DMS 273 treated with DMSO at 0.1 percent for 48 hours (cell line): ENCODE measurements at regions not wholly inside any gene's neighbourhood (a gene's known extent, or its start where the extent isn't known, plus 50 kb on each side); places are given as distances from the start of the nearest gene placed in this dataset.

Experiments used
- DNase-seq: peaks from one replicate; lab custom pipeline; 2025; lab: John Stamatoyannopoulos, UW

GRCh38 chr16:79757968-79758367 is 157.4 kb upstream of the MAF start:
- no peak for DNase-seq

- no peak for DNase-seq
Observed at GRCh38 chr16:79757163-79757562, 156.6 kb upstream of the MAF start.

- no peak for DNase-seq
Observed at GRCh38 chr16:79756571-79756970, 156.0 kb upstream of the MAF start.

GRCh38 chr16:79754501-79754900 is 154.0 kb upstream of the MAF start:
- DNase-seq = no peak

GRCh38 chr16:79754081-79754480 is 153.5 kb upstream of the MAF start:
- DNase-seq = no peak

- no peak for DNase-seq
Observed at GRCh38 chr16:79753286-79753685, 152.7 kb upstream of the MAF start.

- no peak for DNase-seq
Observed at GRCh38 chr16:79752396-79752795, 151.9 kb upstream of the MAF start.

GRCh38 chr16:79751471-79752184 is 151.1 kb upstream of the MAF start:
- DNase-seq = no peak

- no peak for DNase-seq
Observed at GRCh38 chr16:79750311-79750710, 149.8 kb upstream of the MAF start.

GRCh38 chr16:79748629-79749028 is 148.1 kb upstream of the MAF start:
- DNase-seq = no peak

GRCh38 chr16:79747688-79748087 is 147.2 kb upstream of the MAF start:
- DNase-seq = no peak

- no peak for DNase-seq
Observed at GRCh38 chr16:79740252-79740651, 139.7 kb upstream of the MAF start.

GRCh38 chr16:79735271-79735670 is 134.7 kb upstream of the MAF start:
- no peak for DNase-seq

GRCh38 chr16:79734721-79735120 is 134.2 kb upstream of the MAF start:
- DNase-seq = no peak

- no peak for DNase-seq
Observed at GRCh38 chr16:79728923-79729240, 128.3 kb upstream of the MAF start.

GRCh38 chr16:79728048-79728922 is 127.7 kb upstream of the MAF start:
- DNase-seq = no peak

GRCh38 chr16:79726902-79727301 is 126.4 kb upstream of the MAF start:
- no peak for DNase-seq

- DNase-seq = no peak
Observed at GRCh38 chr16:79725051-79725450, 124.5 kb upstream of the MAF start.

GRCh38 chr16:79723583-79724168 is 123.1 kb upstream of the MAF start:
- no peak for DNase-seq

- DNase-seq = no peak
Observed at GRCh38 chr16:79721270-79721669, 120.7 kb upstream of the MAF start.

GRCh38 chr16:79717333-79718137 is 117.0 kb upstream of the MAF start:
- DNase-seq = no peak

- DNase-seq = no peak
Observed at GRCh38 chr16:79716645-79717332, 116.3 kb upstream of the MAF start.
